Sigmoid colon (tissue), 6 donors: ENCODE measurements at regions not wholly inside any gene's neighbourhood (a gene's known extent, or its start where the extent isn't known, plus 50 kb on each side); places are given as distances from the start of the nearest gene placed in this dataset.
A peak's percentile ranks its signal among the peaks of the same experiment; 100 is the strongest.

Experiments
- DNase-seq: peaks from one replicate; pipeline ENCODE4 v3.0.0-alpha.2; 2019
- H3K27ac ChIP-seq, 4 donors: fragments of 200-600 bp; sonication (generic); one replicate each; pipeline ENCODE4 v1.5.1; 2016 to 2019; ENCODE audit warnings: mild to moderate bottlenecking in 1 of 4
- H3K27me3 ChIP-seq, 3 donors: fragments of 200-600 bp; sonication (generic); one replicate each; pipeline ENCODE4 v1.5.1; 2019; ENCODE audit warnings: mild to moderate bottlenecking in 1 of 3
- H3K36me3 ChIP-seq, 4 donors: fragments of 200-600 bp; sonication (generic); one replicate each; pipeline ENCODE4 v1.5.1; 2016 to 2019
- H3K4me1 ChIP-seq, 4 donors: fragments of 200-600 bp; sonication (generic); one replicate each; pipeline ENCODE4 v1.5.1; 2017 to 2019
- H3K4me3 ChIP-seq, 4 donors: fragments of 200-600 bp; sonication (generic); one replicate each; pipeline ENCODE4 v1.5.1; 2017 to 2019; ENCODE audit warnings: mild to moderate bottlenecking in 2 of 4, moderate library complexity in 1 of 4
- H3K9me3 ChIP-seq, 4 donors: fragments of 200-600 bp in 3 of 4; sonication (generic) in 3 of 4; one replicate each; pipeline versions ENCODE4 v1.5.1 to v1.6.1; 2013 to 2019
- EP300 ChIP-seq, 4 donors: sonication (generic); formaldehyde crosslinking; IDR thresholded peaks; one replicate each; pipeline ENCODE4 v1.6.1; 2017; ENCODE audit warnings: antibody characterized with exemption in 4 of 4
- POLR2A ChIP-seq, 2 donors: fragments of 450-650 bp; IDR thresholded peaks; one replicate each; pipeline ENCODE4 v1.6.1; 2016; ENCODE audit warnings: antibody characterized with exemption in 2 of 2, mild to moderate bottlenecking in 2 of 2, moderate library complexity in 2 of 2
- POLR2AphosphoS5 ChIP-seq, 4 donors: sonication (generic); formaldehyde crosslinking; IDR thresholded peaks; one replicate each; pipeline ENCODE4 v1.6.1; 2017; ENCODE audit warnings: antibody characterized with exemption in 4 of 4
- WGBS, 2 donors: extraction: QIAGEN DNeasy Blood & Tissue Kit; methylation state at CpG; one replicate each; pipeline ENCODE4 v1.1.7; 2013; 5-methylcytosine and 5-hydroxymethylcytosine counted together
- intact Hi-C: fragments of 100-400 bp; cut with DNase I; formaldehyde crosslinking; loops from one replicate; pipeline ENCODE4 v1.15.1; 2023
- TF ChIP-seq, protein P1 (sequence below), 4 experiments: fragments of 450-650 bp in 3 of 4; fragments of 200-600 bp in 1 of 4; IDR thresholded peaks; one replicate each; pipeline ENCODE4 v1.5.1; 2016 to 2019; ENCODE audit warnings: antibody characterized with exemption in 4 of 4, mild to moderate bottlenecking in 3 of 4, moderate library complexity in 2 of 4
- donor health status: healthy with polysubstance abuse.
- donor health status: healthy.

- peak; percentile 75 for DNase-seq
- intact Hi-C loops, result loop anchor here (10.0 kb wide), 1 partner anchor 293 kb away; no protein-coding TSS in a partner anchor
- peak overlapping the region in 2 of 4 donors; percentile 17 to 42 for H3K27ac ChIP-seq
Observed at GRCh38 chrX:40468033-40468846, 112.5 kb upstream of the ATP6AP2 start.

DNA sequence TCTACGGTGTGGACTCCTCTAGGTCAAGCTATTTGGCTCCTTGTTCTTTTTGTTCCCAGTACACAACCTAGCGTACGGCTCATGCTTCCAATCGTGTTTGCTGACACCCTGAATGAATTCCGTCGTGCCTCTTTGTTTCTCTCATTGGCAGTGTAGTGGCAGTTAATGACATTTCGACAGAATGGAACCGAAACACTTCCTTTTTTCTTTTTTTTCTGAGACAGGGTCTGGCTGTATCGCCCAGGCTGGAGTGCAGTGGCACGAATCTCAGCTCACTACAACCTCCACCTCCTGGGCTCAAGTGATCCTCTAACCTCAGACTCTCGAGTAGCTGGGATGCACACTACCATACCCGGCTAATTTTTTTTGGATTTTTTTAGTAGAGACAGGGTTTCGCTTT lies 113.3 kb upstream of the ATP6AP2 start:
- H3K9me3 ChIP-seq, result no peaks in the 10 kb centered on the region
- 91% methylated on average over 13 of the region's 13 CpGs for WGBS, 2 donors
- no peak overlapping the region for H3K27ac ChIP-seq
- H3K4me1 ChIP-seq, result peaks cover 0 to 10% (median 10%) of the 10 kb centered on the region in 4 donors
- H3K27me3 ChIP-seq, result no peaks in the 10 kb centered on the region
- no peak for TF ChIP-seq POLR2A (IDR thresholded peaks at IDR 0.05)
- H3K36me3 ChIP-seq, result no peaks in the 10 kb centered on the region
- no peak overlapping the region for H3K4me3 ChIP-seq
- no peak for DNase-seq
- intact Hi-C loops, result loop anchor here (10.0 kb wide), 1 partner anchor 293 kb away; no protein-coding TSS in a partner anchor

More at GRCh38 chrX:40468033-40468846, 112.5 kb upstream of the ATP6AP2 start:
- 3 to 26% methylated on average over 5 of the region's 5 CpGs for WGBS, 2 donors
- H3K9me3 ChIP-seq, result no peaks in the 10 kb centered on the region
- TF ChIP-seq, protein P1, sequence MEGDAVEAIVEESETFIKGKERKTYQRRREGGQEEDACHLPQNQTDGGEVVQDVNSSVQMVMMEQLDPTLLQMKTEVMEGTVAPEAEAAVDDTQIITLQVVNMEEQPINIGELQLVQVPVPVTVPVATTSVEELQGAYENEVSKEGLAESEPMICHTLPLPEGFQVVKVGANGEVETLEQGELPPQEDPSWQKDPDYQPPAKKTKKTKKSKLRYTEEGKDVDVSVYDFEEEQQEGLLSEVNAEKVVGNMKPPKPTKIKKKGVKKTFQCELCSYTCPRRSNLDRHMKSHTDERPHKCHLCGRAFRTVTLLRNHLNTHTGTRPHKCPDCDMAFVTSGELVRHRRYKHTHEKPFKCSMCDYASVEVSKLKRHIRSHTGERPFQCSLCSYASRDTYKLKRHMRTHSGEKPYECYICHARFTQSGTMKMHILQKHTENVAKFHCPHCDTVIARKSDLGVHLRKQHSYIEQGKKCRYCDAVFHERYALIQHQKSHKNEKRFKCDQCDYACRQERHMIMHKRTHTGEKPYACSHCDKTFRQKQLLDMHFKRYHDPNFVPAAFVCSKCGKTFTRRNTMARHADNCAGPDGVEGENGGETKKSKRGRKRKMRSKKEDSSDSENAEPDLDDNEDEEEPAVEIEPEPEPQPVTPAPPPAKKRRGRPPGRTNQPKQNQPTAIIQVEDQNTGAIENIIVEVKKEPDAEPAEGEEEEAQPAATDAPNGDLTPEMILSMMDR (IDR thresholded peaks at IDR 0.05), result peak in 2 of 4 experiments; percentile 9 to 12
- no peak for TF ChIP-seq POLR2AphosphoS5 (IDR thresholded peaks at IDR 0.05)
- no peak overlapping the region for H3K4me3 ChIP-seq
- H3K27me3 ChIP-seq, result no peaks in the 10 kb centered on the region
- H3K36me3 ChIP-seq, result no peaks in the 10 kb centered on the region
- H3K4me1 ChIP-seq, result peaks cover 0 to 13% (median 12%) of the 10 kb centered on the region in 4 donors

DNA sequence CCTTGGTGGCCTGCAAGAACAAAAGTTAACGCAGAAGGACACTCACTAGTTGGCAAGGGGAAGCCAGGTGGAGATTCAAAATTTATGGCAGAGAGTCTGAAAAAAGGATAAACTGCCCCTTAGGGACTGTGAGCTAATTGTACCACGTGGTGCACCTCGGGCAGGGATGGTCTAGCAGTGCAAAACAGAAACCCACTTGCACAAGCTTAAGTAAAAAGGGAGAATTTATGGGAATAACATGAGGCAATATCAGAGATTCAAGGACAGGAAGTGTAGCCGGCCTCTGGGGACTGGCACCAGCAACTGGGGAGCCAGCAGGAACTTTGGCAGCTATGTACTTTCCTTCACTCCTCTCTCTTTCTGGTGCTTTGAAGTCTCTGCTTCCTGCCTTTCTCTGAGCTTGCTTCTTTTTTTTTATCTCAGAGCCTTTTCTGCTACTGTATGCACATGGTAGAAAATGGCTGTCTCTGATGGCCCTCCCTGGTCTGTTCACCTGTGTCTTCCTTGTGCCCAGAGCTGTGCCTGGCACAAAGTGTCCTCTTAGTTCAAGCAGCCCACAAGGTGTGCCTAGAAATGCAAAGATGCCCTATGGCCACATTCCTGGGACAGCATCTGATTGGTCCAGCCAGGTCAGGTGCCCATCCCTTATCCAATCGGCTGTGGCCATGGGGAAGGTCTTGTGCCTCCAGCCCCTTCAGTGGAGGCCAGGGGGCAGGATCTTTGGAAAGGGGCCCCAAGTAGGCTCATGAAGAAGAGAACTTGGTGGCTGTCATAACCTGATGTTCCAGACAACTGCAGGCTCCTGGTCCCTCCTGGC lies 114.8 kb upstream of the ATP6AP2 start:
- WGBS, 2 donors, result 59 to 70% methylated on average over 5 of the region's 5 CpGs
- H3K27ac ChIP-seq, result no peak overlapping the region

GRCh38 chrX:40462795-40463194 lies 118.0 kb upstream of the ATP6AP2 start:
- Histone ChIP-seq H3K27me3 (peaks cover 0 to 3% (median 0%) of the 10 kb centered on the region in 3 donors), H3K9me3 (no peaks in the 10 kb centered on the region), H3K4me3 (no peak overlapping the region), H3K4me1 (no peaks in the 10 kb centered on the region), H3K27ac (no peak overlapping the region), H3K36me3 (no peaks in the 10 kb centered on the region)
- DNase-seq, result no peak
- intact Hi-C loops, result loop anchor here (10.0 kb wide), 1 partner anchor 288 kb away; no protein-coding TSS in a partner anchor
- WGBS, 2 donors, result 73 to 81% methylated on average over 4 of the region's 4 CpGs
- TF ChIP-seq EP300 (IDR thresholded peaks at IDR 0.05) (no peak), POLR2A (IDR thresholded peaks at IDR 0.05) (no peak), POLR2AphosphoS5 (IDR thresholded peaks at IDR 0.05) (no peak)
- TF ChIP-seq, protein P1 (IDR thresholded peaks at IDR 0.05), result no peak

More for the DNA sequence above, 114.8 kb upstream of the ATP6AP2 start:
- no peak overlapping the region for H3K4me3 ChIP-seq
- no peaks in the 10 kb centered on the region for H3K36me3 ChIP-seq
- TF ChIP-seq EP300 (IDR thresholded peaks at IDR 0.05) (no peak), POLR2A (IDR thresholded peaks at IDR 0.05) (no peak), POLR2AphosphoS5 (IDR thresholded peaks at IDR 0.05) (no peak)
- TF ChIP-seq, protein P1 (IDR thresholded peaks at IDR 0.05), result no peak
- DNase-seq, result no peak
- H3K4me1 ChIP-seq, result no peaks in the 10 kb centered on the region
- no peaks in the 10 kb centered on the region for H3K9me3 ChIP-seq
- H3K27me3 ChIP-seq, result no peaks in the 10 kb centered on the region
- intact Hi-C loops, result loop anchor here (10.0 kb wide), 1 partner anchor 291 kb away; no protein-coding TSS in a partner anchor

GRCh38 chrX:40460926-40461325 lies 119.8 kb upstream of the ATP6AP2 start:
- H3K4me3 ChIP-seq, result no peak overlapping the region
- peaks cover 0 to 3% (median 0%) of the 10 kb centered on the region in 3 donors for H3K27me3 ChIP-seq
- DNase-seq, result no peak
- no peaks in the 10 kb centered on the region for H3K4me1 ChIP-seq
- TF ChIP-seq POLR2AphosphoS5 (IDR thresholded peaks at IDR 0.05), result no peak
- no peak for TF ChIP-seq POLR2A (IDR thresholded peaks at IDR 0.05)
- TF ChIP-seq EP300 (IDR thresholded peaks at IDR 0.05), result no peak
- TF ChIP-seq, protein P1 (IDR thresholded peaks at IDR 0.05), result no peak
- intact Hi-C loops, result loop anchor here (10.0 kb wide), 1 partner anchor 286 kb away; no protein-coding TSS in a partner anchor
- 63 to 85% methylated on average over 5 of the region's 5 CpGs for WGBS, 2 donors
- no peaks in the 10 kb centered on the region for H3K9me3 ChIP-seq
- H3K36me3 ChIP-seq, result no peaks in the 10 kb centered on the region
- H3K27ac ChIP-seq, result no peak overlapping the region
